Brain microvascular endothelial cell (primary cell): ENCODE measurements at regions not wholly inside any gene's neighbourhood (a gene's known extent, or its start where the extent isn't known, plus 50 kb on each side); places are given as distances from the start of the nearest gene placed in this dataset.
"Not testable (repeated sequence)": the region's sequence is repeated elsewhere in the genome, so short reads cannot be mapped to it uniquely, and the experiment has no call there.

ENCODE experiments used
- DNase-seq: peaks from one replicate; pipeline ENCODE4 v3.0.0-alpha.2; 2020
- H3K27ac ChIP-seq: fragments of 250-450 bp; sonication (Bioruptor Pico); 2 replicates; pipeline ENCODE4 v1.5.1; 2020; ENCODE audit warnings: mild to moderate bottlenecking, moderate library complexity
- H3K27me3 ChIP-seq: fragments of 250-450 bp; sonication (Bioruptor Pico); replicated peaks from 2 replicates; pipeline ENCODE4 v1.5.1; 2020; ENCODE audit warnings: mild to moderate bottlenecking
- H3K36me3 ChIP-seq: fragments of 250-450 bp; sonication (Bioruptor Pico); replicated peaks from 2 replicates; pipeline ENCODE4 v1.5.1; 2020; ENCODE audit warnings: mild to moderate bottlenecking
- H3K4me3 ChIP-seq: 2 replicates; pipeline ENCODE4 v1.5.1; 2011; ENCODE audit warnings: low read depth, mild to moderate bottlenecking, control low read depth, low read length, moderate library complexity
- CTCF ChIP-seq: IDR thresholded peaks from 2 replicates; pipeline ENCODE4 v1.5.1; 2011; ENCODE audit warnings: low read depth, mild to moderate bottlenecking, moderate library complexity, low read length, control low read depth, inconsistent platforms; ENCODE audit errors: missing control alignments
- in situ Hi-C: cut with HindIII; loops from 2 replicates; pipeline ENCODE4 v1.10.0; 2017; ENCODE audit warnings: low sequenced_read_pairs, low pct_ligation_motif_present

- Histone ChIP-seq H3K27me3 (no peaks in the 10 kb centered on the region), H3K27ac (no peak overlapping the region), H3K36me3 (no peaks in the 10 kb centered on the region), H3K4me3 (no peak overlapping the region)
- TF ChIP-seq CTCF, result no peak
- in situ Hi-C loops, result loop anchor here (25.0 kb wide), 1 partner anchor 482 kb away; no protein-coding TSS in a partner anchor
- DNase-seq, result no peak
Observed at GRCh38 chr17:77530591-77530990, 389.8 kb downstream of the SEC14L1 start.

- Histone ChIP-seq H3K4me3 (no peak overlapping the region), H3K27ac (no peak overlapping the region), H3K36me3 (no peaks in the 10 kb centered on the region), H3K27me3 (no peaks in the 10 kb centered on the region)
- in situ Hi-C loops, result loop anchor here (25.0 kb wide), 1 partner anchor 481 kb away; no protein-coding TSS in a partner anchor
- no peak for TF ChIP-seq CTCF
- no peak for DNase-seq
Observed at GRCh38 chr17:77531002-77531401, 390.2 kb downstream of the SEC14L1 start.

GRCh38 chr17:77531641-77532040 lies 390.9 kb downstream of the SEC14L1 start:
- in situ Hi-C loops, result loop anchor here (25.0 kb wide), 1 partner anchor 481 kb away; no protein-coding TSS in a partner anchor
- Histone ChIP-seq H3K4me3 (no peak overlapping the region), H3K27me3 (no peaks in the 10 kb centered on the region), H3K36me3 (no peaks in the 10 kb centered on the region), H3K27ac (no peak overlapping the region)
- TF ChIP-seq CTCF, result no peak
- no peak for DNase-seq

- in situ Hi-C loops, result loop anchor here (25.0 kb wide), 1 partner anchor 479 kb away; no protein-coding TSS in a partner anchor
- H3K27ac ChIP-seq, H3K36me3 ChIP-seq, DNase-seq, H3K27me3 ChIP-seq, H3K4me3 ChIP-seq: not testable (repeated sequence)
Observed at GRCh38 chr17:77533697-77534096, 392.9 kb downstream of the SEC14L1 start.

GRCh38 chr17:77534137-77534536 lies 393.4 kb downstream of the SEC14L1 start:
- no peaks in the 10 kb centered on the region for H3K36me3 ChIP-seq
- H3K27ac ChIP-seq, result no peak overlapping the region
- no peak overlapping the region for H3K4me3 ChIP-seq
- no peaks in the 10 kb centered on the region for H3K27me3 ChIP-seq
- TF ChIP-seq CTCF, result no peak
- DNase-seq, result no peak
- in situ Hi-C loops, result loop anchor here (25.0 kb wide), 1 partner anchor 478 kb away; no protein-coding TSS in a partner anchor

GRCh38 chr17:77535435-77535834 lies 394.7 kb downstream of the SEC14L1 start:
- DNase-seq, result no peak
- in situ Hi-C loops, result loop anchor here (25.0 kb wide), 1 partner anchor 477 kb away; no protein-coding TSS in a partner anchor

More at GRCh38 chr17:77535435-77535834, 394.7 kb downstream of the SEC14L1 start:
- Histone ChIP-seq H3K27me3 (peaks cover 2% of the 10 kb centered on the region), H3K27ac (no peak overlapping the region), H3K36me3 (no peaks in the 10 kb centered on the region), H3K4me3 (no peak overlapping the region)
- TF ChIP-seq CTCF, result no peak
